Activated T-cell treated with anti-CD3 and anti-CD28 coated beads for 1 hour (primary cell): ENCODE measurements at regions not wholly inside any gene's neighbourhood (a gene's known extent, or its start where the extent isn't known, plus 50 kb on each side); places are given as distances from the start of the nearest gene placed in this dataset.

Experiments used
- DNase-seq: peaks from one replicate; pipeline ENCODE4 v3.0.0-alpha.2; 2020; ENCODE audit warnings: low read depth

DNA sequence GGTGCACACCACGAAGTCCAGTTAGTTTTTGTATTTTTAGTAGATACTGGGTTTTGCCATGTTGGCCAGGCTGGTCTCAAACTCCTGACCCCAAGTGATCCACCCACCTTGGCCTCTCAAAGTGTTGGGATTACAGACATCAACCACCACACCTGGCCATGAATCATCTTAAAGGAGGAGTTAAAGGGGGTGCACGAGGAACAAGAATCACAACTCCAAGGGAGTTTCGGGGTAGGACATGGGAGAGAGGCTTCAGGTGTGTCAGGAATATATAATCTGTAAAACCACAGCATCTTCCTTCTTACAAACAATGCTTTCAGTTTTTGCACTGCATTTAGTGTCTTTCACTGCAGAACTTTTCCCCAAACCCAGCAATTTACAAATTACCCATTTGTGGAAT, 137.4 kb upstream of the SGK1 start:
- DNase-seq: no peak

DNA sequence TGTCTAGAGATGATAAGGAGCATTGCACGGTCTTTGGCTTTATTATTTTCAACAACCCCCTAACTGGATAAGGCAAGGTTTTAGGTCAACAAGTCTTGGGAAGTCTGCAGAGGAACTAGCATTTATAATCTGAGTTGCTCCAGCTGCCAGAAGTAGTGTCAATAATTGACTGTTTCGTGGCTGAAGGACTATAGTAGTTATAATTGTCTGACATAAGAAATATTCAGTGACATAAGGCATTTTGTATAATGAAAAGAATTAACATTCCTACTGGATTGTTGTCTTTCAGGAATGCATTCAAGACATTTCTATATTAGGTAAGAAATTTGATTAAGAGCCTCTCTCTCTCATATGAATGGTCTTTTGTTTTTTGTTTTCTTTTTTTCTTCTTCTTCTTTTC, 136.9 kb upstream of the SGK1 start:
- no peak for DNase-seq

DNA sequence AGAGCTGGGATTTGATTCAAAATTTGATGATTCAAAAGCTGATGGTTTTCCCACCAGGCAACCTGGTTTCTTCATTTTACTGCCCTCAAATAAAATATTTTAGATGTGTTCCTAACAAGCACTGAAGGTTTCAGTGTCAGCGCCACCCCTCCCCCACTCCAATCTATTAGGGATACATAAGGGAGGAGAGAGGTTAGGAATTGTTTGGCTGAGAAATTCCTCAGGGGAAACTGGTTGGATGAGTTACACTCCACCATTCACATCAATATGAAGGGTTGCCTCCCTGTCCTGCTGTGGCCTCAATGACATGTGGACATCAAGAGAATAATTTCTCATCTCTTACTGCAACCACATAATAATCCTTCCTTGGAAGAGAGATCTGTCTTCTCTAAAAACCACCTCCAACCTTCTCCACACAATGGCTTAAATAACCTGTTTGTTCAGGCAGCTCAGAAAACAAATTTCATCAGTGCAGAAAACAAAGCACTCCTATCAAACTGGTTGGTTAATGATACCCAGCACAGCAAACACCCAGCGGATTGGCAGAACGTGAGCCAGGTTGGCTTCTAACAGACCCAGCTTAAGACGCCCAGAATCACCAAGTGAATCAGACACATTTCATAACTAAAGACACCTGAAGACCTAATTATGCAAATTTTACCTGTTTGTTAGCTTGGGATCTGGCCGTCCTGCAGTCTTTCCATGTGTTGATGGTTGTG, 136.0 kb upstream of the SGK1 start:
- DNase-seq: no peak

DNA sequence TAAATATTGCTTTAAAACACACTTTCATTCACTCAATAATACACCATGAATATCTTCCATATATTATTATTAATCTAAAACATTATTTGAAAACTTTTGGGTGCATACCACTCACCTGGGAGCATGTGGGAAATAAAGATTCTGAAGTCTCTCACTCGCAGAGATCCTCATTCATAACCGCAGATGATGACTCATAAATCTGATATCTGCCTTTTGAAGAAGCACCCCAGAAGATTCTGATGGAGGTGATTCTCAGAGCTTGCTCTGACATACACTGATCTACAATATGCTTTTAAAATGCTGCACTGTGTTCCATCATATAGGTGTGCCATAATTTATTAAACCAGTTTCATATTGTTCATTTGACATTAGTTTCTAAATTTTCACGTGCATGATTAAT, 135.0 kb upstream of the SGK1 start:
- no peak for DNase-seq

DNA sequence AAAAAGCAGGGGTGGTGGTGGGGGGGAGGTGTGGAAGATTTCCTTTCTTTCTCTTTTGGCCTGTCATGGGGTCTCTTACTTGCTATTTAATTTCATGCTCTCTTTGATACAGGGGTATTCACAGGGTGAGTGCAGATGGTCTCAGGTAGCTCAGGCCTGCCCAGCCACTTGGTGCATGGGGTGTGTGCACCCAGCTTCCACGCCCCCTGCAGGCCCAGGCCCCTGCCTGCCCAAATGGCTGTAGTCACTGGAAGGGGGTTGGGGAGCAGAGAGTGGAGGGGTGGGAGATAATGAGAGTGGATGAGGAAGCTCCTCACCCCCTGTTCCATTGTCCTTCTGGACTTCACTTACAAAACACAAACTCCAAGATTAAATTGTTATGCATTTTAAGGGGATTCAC, 133.6 kb upstream of the SGK1 start:
- DNase-seq: no peak

DNA sequence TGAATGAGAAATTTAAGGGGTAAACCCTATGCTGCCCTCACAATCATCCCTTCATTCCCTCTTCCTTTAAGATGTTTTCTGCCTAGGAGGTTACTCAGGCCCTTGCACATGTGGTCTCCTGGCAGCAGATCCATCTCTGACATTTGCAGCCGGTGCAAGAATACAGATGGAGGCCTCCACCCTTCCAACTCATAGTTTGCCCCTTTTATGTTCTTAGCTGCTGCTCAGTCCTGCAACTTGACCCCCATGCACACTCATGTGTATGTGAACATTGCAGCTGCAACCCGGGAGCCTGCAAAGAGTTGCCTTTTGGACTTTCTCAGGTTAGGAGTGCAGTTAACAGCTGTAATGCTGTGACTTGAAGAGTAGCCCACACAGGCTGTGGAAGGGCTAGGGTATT, 131.9 kb upstream of the SGK1 start:
- DNase-seq: no peak

DNA sequence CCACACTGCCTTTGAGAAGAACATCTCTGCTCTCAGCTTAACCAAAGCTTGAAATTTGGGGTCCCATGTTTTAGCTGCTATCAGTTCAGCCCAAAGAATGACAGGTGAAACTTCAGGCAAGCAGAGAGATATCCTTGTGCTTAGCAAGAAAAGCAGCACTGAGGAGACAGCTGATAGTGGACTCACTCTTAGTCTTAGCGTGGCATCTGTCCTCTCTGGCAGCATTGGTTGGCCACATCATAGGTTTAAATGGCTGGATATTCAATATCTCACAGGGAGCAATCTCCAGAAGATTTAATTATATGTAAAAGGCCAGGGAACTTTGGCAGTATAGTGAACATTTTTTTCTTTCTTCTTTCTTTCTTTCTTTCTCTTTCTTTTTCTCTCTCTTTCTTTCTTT, 131.1 kb upstream of the SGK1 start:
- no peak for DNase-seq

DNA sequence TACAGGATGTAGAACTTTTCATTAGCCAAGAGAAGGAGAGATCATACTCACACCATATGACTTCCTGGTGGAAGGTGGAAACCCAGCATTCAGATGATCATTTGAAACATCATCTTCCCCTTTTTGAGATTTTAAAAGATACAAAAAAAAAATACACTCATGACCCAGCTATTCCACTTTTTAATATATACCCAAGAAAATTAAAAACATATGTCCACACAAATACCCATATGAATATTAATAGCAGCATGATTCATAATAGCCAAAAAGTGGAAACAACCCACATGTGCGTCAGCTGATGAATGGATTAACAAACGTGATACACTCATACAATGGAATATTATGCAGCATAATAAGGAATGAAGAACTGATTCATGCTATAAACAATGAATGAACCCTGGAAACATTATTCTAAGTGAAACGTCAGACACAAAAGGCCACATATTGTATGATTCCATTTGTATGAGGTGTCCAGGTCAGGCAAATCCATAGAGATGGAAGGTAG, 130.0 kb upstream of the SGK1 start:
- no peak for DNase-seq

DNA sequence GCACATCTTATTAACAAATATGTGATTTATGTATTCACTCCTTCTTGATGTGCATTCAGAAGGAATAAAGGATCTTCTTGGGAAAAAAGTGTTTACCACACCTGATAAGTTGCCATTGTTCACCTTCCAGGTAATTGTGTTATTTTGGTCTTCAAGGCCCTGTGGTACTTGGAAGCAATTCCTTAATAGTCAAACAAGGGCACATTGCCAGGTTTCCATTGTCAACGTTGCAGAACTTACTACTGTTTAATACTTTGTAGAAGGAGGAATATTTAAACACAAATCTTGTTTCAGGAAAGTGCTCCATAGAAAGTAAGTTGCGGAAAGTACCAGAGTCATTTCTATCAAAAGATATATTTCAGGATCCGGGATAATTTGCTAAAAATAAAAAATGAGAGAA, 129.5 kb upstream of the SGK1 start:
- no peak for DNase-seq

DNA sequence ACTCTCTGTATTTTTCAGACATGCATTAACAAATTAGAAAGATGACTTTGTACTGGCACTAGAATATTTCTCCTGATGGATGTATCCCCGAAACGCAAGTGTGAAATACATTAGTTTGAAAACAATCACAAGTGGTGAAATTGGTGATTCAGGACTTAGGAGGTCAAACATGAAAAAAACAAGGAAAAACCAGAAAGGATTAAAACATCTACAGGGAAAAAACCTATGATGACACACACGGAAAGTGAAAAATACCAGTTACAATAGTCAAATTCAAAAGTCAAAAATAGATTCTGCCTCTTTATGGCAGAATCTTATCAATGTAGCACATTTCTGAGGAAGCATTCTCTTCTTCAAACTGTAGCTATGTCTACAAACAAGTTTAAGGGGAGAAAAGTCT, 129.0 kb upstream of the SGK1 start:
- DNase-seq: no peak

DNA sequence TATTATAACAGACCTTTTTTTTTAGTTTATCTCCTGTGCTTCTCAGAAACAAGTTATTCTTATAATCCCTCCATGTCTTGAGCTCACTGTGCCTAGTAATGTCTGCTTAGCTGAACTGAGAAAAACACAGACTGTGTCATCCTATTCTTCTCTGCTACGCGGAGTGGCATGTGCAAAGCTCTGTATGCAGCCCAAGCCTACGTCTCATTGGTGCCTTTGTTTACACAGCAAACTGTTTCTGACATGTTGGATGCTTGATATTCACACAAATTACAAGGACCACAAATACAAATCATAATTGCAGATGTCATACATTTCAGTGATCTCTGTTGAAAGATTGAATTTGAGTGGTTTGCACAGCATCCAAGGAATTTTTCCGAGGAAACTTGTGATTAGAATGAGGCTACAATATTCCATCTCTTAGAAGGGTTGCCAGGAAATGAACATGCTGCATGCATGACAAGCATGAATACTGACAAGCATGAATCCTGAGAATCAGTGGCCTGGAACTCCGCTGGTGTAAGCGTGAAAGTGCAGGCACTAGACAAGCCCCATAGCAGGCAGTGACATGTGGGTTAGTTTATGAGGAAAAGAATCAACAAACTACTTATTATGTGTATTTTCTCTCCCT, 128.4 kb upstream of the SGK1 start:
- no peak for DNase-seq

DNA sequence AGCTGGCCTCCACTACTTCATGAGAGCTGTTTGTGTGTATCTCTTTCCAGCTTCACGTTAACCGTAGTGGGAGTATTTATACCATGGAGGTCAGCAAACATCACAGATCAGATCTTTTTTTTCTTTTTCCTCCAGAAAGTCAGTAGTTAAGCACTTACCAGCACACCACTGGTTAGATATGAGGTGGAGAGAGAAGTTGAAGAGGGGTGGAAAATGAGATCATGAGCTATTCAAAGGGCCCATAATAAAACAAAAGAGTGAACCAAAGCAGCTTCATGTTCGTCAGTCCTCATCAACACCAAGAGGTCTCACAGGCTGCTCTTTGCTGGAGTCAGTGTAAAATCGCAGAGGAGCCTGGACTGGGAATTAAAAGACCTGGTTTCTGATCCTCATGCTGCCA, 125.1 kb upstream of the SGK1 start:
- DNase-seq: no peak

DNA sequence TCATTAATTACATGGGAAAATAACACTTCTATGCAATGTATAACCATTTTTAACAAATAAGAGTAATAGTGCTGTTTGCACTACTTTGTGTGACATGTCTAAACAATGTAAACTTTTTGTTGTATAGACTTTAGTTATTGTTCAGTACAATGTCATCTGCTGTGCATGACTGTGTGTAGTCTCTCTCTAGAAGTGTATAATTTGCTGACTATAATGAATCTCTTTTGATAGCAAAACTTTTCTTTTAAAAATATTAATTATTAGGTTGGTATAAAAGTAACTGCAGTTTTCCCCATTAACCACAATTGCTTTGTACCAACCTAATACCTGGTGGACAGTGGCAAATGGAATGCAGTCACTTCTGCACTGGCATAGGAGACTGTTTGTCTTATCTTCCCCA, 124.2 kb upstream of the SGK1 start:
- no peak for DNase-seq

DNA sequence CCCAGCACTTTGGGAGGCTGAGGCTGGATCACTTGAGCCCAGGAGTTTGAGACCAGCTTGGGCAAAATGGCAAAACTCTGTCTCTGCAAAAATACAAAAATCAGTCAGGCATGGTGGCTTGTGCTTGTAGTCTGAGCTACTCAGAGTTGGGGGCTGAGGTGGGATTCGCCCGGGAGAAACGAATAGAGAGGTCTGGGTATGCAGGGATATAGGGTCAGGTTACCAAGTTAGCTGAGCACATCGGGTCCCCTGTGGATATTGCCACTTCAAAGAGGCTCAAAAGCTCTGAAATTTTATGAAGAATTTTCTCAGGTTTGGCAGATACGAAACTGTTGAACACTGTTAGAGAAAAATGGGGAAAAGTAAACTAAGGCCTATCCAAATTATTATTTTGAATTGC, 120.9 kb upstream of the SGK1 start:
- no peak for DNase-seq

DNA sequence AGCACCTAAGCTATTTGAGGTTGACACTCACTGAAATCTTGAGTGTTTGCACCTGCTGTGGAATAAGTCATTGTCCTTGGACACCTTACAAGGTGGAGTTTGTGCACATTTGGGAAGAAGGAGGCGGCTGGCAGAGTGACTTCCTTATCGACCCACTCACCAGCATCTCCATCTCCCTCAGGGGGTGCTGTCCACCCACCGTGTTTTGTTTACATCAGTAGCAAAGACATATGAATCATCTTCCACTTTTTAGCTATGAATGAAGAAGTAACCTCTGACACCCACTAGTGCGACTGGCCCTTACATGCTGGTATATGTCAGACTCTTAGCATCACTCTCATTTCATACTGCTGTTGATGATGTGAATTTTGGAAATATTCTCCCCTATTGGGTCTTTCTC, 119.5 kb upstream of the SGK1 start:
- no peak for DNase-seq

DNA sequence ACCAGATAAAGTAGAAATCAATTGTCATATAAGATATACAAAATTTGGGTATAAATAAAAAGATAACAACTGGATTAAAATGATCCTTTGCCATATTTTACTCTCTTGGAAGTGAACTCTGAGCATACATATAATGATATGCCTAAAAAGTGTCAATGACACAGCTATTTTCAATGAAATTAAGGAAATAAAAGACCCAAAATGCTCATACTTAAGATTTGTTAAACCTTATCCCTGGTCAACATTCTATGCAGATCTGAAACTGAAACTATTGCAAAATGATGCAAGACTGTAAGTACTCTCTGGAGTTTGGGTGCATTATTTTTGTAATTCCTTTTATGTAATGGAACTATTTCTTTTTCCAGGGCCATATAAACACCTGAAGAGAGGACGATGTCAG, 119.0 kb upstream of the SGK1 start:
- no peak for DNase-seq

DNA sequence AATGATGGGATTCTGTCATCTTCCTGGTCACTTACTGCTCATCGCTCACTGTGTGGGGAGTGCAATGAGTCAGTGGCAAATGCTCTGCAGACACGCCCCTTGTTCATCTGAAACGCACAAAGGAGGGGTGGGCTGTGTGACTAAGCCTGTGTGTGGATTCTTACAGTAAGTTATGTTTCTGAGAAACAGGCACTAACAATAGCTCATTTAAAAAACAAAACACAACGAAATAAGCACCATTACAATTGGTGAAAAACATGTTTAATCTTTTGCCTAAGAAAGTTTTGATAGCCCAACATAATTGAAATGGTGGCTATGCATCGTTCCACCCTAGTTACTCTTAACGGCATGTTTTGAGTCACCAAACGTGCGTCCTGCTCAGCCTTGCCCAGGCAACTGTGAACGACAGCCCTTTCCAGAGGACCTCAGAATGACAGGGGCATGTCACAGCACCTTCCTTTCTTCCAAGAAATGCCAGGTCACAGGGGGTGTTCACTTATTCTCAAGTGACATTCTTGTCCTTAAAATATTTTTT, 118.4 kb upstream of the SGK1 start:
- DNase-seq: peak; percentile 34

DNA sequence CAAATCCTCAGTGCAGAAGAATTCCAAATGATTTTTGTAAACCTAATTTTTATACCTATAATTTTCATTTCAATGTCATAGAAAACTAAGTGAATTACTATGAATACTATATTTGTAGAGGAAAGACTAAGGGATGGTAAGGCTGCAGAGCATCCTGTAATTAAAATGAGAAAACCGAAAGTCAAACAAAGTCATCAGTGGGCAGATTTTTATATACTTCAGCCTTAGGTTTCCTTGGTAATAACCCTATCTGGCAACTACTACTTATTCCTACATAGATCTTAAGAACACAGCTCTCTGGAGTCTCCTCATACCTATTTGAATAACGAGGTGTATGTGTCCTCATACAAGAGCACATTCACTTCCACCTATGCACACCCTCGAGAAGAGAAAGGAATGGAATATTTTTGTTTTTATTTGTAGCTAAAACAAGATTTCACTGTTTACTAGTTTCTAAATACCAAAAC, 117.9 kb upstream of the SGK1 start:
- DNase-seq: no peak

DNA sequence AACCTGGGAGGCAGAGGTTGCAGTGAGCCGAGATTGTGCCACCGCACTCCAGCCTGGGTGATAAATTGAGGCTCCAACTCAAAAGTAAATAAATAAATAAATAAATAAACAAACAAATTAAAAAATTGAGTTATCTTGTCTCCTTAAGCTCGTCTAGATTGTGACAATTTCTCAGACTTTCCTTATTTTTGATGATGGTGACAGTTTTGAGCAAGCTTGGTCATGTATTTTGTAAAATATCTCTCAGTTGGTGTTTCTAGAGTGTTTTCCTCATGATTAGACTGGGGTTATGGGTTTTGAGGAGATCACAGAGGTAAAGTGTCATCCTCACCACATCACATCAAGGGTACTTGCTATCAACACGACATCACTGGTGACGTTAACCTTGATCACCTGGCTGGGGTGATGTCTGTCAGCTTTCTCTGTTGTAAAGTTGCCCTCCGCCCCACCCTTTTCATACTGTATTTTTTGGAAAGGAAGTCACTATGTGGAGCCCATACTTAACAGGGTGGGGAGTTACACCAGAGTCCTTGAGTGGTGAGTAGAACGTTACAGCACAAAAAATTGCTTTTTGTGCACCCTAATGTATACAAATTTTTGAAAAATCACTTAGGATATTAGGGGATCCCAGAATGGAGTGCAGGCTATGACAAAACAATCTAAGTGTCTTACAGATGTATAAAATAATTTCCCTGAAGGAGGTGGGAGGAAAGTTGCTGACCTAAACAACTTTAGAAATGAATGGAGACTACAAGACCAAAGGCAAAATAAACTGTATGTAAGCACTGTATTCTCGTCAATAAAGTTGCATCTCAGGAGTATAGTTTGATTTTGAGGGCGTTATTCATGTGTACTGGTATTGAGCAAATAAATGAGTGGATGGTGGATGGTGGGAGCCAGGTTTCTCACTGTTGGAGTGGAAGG, 116.4 kb upstream of the SGK1 start:
- no peak for DNase-seq

DNA sequence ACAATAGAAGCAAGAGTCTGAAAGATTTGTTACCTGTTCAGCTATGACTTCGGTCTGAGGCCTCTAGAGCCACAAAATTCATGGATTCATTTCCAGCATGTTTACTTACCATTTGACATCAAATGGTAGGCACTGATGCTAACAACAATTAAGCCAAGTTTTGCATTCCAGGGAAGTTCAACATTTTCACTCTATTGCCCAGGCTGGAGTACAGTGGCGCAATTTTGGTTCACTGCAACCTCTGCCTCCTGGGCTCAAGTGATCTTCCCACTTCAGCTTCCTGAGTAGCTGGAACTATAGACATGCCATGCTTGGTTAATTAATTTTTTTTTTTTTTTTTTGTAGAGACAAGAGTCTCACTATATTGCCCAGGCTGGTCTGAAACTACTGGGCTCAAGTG, 114.1 kb upstream of the SGK1 start:
- DNase-seq: no peak

DNA sequence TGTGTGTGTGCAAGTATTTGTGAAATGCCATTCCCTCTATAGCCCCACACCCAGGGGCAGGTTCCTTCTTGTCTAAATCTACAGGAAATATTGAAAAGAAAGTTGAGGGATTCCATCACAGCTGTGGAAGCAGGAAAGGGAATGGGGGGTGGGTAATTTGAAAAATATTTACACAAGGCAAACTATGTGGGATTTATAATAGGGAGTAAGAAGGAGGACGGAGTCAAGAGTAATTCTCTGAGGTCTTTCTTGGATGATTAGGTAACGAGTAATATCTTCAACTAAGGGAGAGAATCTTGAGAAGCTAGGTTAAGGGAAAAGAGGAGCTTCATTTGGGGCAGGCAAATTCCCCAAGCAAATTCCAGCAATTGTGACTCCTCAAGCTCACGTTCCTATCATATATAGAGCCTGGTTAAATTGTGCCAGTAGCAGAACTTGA, 113.5 kb upstream of the SGK1 start:
- no peak for DNase-seq

DNA sequence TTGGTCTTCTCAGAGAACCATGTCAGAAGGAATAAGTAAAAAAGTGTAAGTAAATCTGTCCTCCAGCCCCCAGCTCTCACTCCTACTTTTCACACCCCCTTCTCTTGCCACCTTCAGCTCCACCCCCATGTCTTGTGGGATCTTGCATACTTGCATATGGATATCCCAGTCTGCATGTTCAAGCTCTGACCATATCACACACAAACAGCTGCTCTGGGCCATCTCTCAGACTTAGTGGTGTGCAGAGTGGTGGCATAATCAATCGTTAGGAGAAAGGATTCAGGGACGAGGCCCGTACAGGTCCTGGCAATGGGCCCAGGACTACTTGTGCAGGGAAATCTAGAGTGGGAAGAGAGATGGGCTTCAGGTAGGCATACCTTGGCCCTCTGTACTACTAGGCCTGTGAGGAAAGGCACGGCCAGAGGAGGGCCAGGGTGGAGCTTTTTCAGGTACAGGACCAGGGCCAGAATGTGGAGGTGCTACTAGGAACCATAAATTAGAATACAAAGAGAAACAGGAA, 112.0 kb upstream of the SGK1 start:
- DNase-seq: no peak
